SW480 (cell line): ENCODE measurements at regions not wholly inside any gene's neighbourhood (a gene's known extent, or its start where the extent isn't known, plus 50 kb on each side); places are given as distances from the start of the nearest gene placed in this dataset.
A peak's percentile ranks its signal among the peaks of the same experiment; 100 is the strongest.
"Not testable (repeated sequence)": the region's sequence is repeated elsewhere in the genome, so short reads cannot be mapped to it uniquely, and the experiment has no call there.

Experiments used
- DNase-seq: peaks from one replicate; pipeline ENCODE4 v3.0.0-alpha.2; 2016; ENCODE audit warnings: low spot score

DNA sequence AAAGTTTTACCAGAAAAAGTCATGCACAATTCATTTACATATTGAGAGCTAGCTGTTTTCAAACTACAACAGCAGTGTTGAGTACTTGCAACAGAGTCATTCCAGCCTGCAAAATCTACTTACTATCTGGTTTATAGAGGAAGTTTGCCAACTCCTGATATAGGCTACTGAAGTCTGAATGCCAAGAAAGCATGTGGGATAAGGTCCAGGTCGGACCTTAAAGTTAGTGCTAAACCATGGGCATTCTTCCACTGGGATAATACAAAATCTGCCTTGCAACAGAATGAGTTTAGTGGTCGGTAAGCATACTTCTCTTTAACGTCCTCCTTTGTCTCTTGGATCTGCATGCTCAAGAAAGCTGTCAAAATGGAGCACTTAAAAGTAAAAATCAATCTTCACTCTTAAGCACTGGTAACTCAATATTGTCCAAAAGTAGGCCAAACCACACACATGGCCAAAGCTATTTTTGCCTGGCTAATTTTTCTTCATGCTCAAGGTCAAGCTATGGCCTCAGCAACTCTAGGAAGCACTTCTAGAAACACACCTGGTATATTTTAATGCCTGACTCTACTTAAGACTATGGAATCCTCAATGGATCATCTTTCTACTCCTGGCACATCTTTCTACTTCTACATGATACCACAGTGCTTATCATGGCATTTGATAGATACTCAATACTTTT, 364.9 kb upstream of the KITLG start:
- no peak for DNase-seq

DNA sequence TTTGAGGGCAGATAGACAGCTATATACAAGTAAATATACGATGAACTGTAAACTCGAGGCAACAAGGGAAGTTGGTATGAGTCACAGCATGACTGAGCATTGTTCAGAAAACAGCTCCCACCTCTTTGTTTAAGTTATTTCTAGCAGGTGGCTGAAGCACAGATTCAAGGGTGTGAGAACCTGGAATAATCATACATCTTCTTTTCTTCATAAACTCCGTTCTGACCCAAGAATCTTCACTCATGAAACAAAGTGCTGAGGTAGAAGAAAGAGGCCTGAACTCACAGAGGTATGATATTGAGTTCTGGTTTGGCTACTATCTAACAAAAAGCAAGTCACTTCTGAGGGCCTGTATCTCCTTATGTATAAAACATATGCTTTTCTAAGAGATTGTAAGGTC, 364.1 kb upstream of the KITLG start:
- peak; percentile 54 for DNase-seq

GRCh38 chr12:88940854-88941253, 360.6 kb upstream of the KITLG start:
- DNase-seq = no peak

DNA sequence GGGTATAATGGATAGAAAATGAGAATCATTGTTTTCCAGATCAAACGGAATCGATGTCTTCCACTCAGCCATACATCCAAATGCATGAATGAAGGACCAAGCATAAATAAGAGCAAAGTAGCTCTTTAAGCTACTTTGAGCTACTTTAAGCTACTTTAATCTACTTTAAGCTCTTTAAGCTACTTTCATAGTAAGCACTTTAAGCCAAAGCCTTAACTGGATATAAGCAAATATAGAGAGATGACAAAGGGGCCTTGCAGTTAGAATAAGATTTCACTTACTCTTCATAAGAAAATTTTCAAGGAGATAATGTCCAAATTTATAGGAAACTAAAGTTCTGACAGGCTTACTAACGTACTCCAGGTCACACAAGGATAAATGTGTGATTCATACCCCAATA, 355.6 kb upstream of the KITLG start:
- DNase-seq = no peak

GRCh38 chr12:88934163-88934747, 354.0 kb upstream of the KITLG start:
- DNase-seq = peak; percentile 87

GRCh38 chr12:88932457-88932856, 352.2 kb upstream of the KITLG start:
- no peak for DNase-seq

GRCh38 chr12:88931598-88931997, 351.3 kb upstream of the KITLG start:
- DNase-seq = no peak

- DNase-seq = no peak
These were observed 345.2 kb upstream of the KITLG start for GRCh38 chr12:88925454-88925853.

DNA sequence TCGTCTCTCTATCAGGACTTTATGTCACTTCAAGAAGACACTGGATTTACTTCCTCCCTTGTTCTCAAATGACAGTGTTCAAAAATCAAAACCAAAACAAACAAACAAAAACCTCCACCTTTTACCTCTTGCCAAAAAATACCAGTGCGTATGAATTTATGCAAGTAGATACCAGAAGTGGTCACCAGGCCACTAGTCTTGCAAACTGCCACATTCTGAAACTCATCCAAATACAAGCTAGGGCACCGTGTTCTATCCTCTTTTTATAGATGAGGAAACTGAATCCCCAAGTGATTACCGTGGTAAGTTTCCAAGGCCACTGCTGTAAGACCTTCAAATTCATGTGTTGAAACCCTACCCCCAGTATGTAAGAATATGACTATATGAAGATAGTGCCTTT, 343.9 kb upstream of the KITLG start:
- DNase-seq = no peak

GRCh38 chr12:88923631-88924030, 343.4 kb upstream of the KITLG start:
- no peak for DNase-seq

- no peak for DNase-seq
These were observed 342.5 kb upstream of the KITLG start for GRCh38 chr12:88922816-88923215.

GRCh38 chr12:88921890-88922532, 341.7 kb upstream of the KITLG start:
- no peak for DNase-seq

DNA sequence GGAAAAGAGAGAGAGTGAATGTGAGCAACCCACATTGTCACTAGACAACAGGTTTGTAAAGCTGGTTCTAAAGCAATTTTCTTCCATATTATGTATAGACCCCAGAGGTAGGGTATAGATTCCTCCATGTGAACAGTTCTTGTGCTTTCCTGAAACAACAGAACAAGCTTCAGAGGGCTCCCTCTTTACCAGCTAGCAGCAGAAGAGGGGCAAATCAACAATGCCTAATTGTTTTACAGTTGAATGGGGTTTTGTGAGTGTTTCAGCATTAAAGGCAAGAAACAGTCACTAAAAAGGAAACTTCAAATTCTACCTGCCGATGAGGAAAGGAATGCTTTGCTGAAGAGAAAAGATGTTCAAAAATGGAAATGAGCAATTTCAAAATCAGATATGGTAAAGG, 341.2 kb upstream of the KITLG start:
- DNase-seq = no peak

- no peak for DNase-seq
These were observed 337.9 kb upstream of the KITLG start for GRCh38 chr12:88918161-88918560.

GRCh38 chr12:88914967-88915366, 334.7 kb upstream of the KITLG start:
- DNase-seq = no peak

DNA sequence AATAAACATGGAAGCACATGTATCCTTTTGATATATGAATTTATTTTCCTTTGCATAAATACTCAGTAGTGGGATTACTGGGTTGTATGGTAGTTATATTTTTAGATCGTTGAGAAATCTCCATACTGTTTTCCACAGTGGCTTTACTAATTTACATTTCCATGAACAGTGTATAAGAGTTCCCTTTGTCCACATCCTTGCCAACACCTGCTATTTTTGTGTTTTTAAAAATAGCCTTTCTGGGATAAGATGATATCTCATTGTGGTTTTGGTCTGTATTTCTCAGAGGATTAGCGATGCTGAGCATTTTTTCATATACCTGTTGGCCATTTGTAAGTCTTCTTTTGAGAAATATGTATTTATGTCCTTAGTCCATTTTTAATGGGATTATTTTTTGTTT, 329.2 kb upstream of the KITLG start:
- no peak for DNase-seq

GRCh38 chr12:88908345-88908744, 328.1 kb upstream of the KITLG start:
- no peak for DNase-seq

- no peak for DNase-seq
These were observed 324.4 kb upstream of the KITLG start for GRCh38 chr12:88904705-88905104.

DNA sequence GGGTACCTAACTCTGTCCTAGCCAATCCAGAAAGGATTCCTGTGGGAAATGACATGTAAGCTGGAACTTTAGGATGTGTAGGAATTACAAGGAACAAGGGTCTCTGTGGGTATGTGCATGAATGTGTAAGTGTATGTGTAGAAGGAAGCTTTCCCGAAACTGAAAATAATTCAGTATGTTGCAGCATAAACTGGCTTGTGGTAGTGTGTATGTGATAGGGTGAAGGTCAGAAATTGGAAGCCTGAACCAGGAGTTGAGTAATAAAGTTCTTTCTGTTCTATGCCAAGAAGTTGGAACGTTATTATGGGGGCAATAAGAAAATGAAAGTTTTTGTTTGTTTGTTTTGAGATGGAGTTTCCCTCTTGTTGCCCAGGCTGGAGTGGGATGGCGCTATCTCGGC, 323.1 kb upstream of the KITLG start:
- DNase-seq = no peak

GRCh38 chr12:88897723-88898122, 317.5 kb upstream of the KITLG start:
- no peak for DNase-seq

DNA sequence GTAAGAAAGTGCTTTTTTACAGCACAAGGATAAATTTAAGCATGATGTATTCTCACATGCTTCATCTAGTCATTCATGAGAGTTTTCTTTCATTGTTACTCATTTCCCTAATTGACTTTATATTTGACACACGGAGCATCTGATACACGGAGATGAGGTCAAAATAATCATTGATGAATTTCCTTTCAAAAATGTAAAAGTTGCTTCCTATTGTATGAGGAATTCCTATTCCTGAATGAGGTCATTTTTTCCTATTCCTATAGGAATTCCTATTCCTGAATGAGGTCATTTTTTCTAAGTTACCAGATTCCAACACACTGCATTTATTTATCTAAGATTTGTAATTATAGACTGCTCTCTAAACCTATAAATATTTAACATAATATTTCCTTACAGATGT, 316.7 kb upstream of the KITLG start:
- no peak for DNase-seq

DNA sequence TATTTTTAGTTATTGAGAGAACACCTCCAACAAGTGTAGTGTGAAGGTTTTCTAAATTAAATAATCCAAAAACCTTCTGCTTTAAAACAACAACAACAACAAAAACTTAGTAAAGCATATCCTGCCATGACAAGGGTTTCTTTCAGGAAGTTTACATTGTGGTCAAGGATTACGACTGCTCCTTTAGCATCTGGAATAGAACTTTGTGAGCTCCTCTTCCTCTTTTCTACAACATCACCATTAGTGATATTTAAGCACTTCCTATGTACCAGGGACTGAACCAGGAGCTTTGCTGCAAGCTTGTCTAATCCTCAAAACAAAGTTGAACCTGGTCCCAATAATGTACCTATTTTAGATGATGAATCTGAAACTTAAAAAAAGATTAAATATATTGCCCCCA, 315.4 kb upstream of the KITLG start:
- DNase-seq = no peak

- peak; percentile 7 for DNase-seq
These were observed 313.5 kb upstream of the KITLG start for GRCh38 chr12:88893801-88894200.

DNA sequence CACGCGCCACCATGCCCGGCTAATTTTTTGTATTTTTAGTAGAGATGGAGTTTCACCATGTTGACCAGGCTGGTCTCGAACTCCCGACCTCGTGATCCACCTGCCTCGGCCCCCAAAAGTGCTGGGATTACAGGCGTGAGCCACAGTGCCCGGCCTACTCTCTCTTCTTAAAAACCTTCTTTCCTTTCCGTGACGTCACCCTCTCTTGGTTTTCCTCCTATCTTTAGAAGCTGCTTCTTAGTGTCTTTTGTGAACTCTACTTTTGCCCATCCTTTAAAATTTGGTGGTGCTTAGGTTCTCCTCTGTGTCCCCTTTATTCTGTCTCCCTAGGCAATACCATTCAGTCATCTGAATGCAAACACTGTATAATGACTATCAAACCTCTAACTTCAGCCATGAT, 311.2 kb upstream of the KITLG start:
- DNase-seq = not testable (repeated sequence)
